K562 (cell line): ENCODE measurements at regions not wholly inside any gene's neighbourhood (a gene's known extent, or its start where the extent isn't known, plus 50 kb on each side); places are given as distances from the start of the nearest gene placed in this dataset.

Experiments
- ATAC-seq: fragments of 200-7000 bp; cut with Tn5 transposase; 3 replicates; pipeline ENCODE4 v1.9.1; 2020; ENCODE audit warnings: moderate library complexity
- BruUV-seq: library from RNA; stranded (reverse); fragments of 400-500 nt; replicated peaks from 2 replicates; lab custom pipeline; 2021; lab: Mats Ljungman, UMichigan
- CTCF ChIA-PET: fragments of 300-600 bp; formaldehyde crosslinking; extraction: SDS; loops from one replicate; lab custom pipeline; 2021; ENCODE audit warnings: low intra/inter-chr PET ratio; lab: Yijun Ruan, JAX
- POLR2A ChIA-PET: fragments of 300-600, 350-650 bp; sonication (Branson Sonifier 250); formaldehyde crosslinking; extraction: SDS; loops from one replicate; lab custom pipeline; 2021; ENCODE audit warnings: antibody characterized with exemption, inconsistent platforms; lab: Yijun Ruan, JAX
- DNase-seq, 4 experiments: peaks; one replicate each; pipeline versions ENCODE4 v3.0.0 to v3.0.0-alpha.2; 2011 to 2018; ENCODE audit warnings: low spot score in 3 of 4, mixed read lengths in 3 of 4; ENCODE audit errors: extremely low read depth in 1 of 4
- FAIRE-seq: peaks from 2 replicates; lab custom pipeline; 2011; peaks lifted over from hg19 to GRCh38; lab: Jason Lieb, UNC
- H2AFZ ChIP-seq: 2 replicates; pipeline ENCODE4 v1.6.0; 2011; ENCODE audit warnings: low read depth, low read length, control low read depth, inconsistent platforms
- H3K27ac ChIP-seq: fragments of 200-600 bp; 3 replicates; pipeline ENCODE4 v1.8.0; 2011; ENCODE audit warnings: low read depth, mild to moderate bottlenecking, control low read depth, inconsistent platforms, low read length, moderate library complexity, mixed read lengths; ENCODE audit errors: extremely low read depth
- H3K27me3 ChIP-seq, 2 experiments: fragments of 300-600 bp in 1 of 2; 2 replicates in 1 of 2; 3 replicates in 1 of 2; pipeline versions ENCODE4 v1.6.0 to v1.8.0; 2011; ENCODE audit warnings: inconsistent platforms in 2 of 2, low read length in 2 of 2, mild to moderate bottlenecking in 1 of 2, mixed read lengths in 1 of 2, moderate library complexity in 1 of 2; ENCODE audit not compliant: control insufficient read depth in 2 of 2, insufficient read depth in 2 of 2
- H3K36me3 ChIP-seq: fragments of 300-600 bp; 3 replicates; pipeline ENCODE4 v1.8.0; 2011; ENCODE audit warnings: mild to moderate bottlenecking, low read length, inconsistent platforms; ENCODE audit not compliant: control insufficient read depth, insufficient read depth
- H3K4me1 ChIP-seq, 2 experiments: fragments of 200-600 bp in 1 of 2; replicated peaks in 1 of 2; 2 replicates in 1 of 2; 3 replicates in 1 of 2; pipeline versions ENCODE4 v1.5.1 to v1.8.0; 2011; ENCODE audit warnings: inconsistent platforms in 2 of 2, low read length in 2 of 2, mild to moderate bottlenecking in 1 of 2, mixed read lengths in 1 of 2, moderate library complexity in 1 of 2; ENCODE audit not compliant: control insufficient read depth in 2 of 2, insufficient read depth in 2 of 2
- H3K4me2 ChIP-seq: 2 replicates; pipeline ENCODE4 v1.6.1; 2011; ENCODE audit warnings: low read length, control low read depth, inconsistent platforms, mixed read lengths; ENCODE audit not compliant: insufficient read depth
- H3K4me3 ChIP-seq: fragments of 200-600 bp; sonication (generic), shearing (Covaris generic); 2 replicates; pipeline ENCODE4 v1.5.1; 2016; ENCODE audit warnings: control low read depth, inconsistent platforms
- H3K79me2 ChIP-seq: fragments of 200-600 bp; 3 replicates; pipeline ENCODE4 v1.8.0; 2011; ENCODE audit warnings: low read length, inconsistent platforms; ENCODE audit not compliant: control insufficient read depth, insufficient read depth
- H3K9ac ChIP-seq, 2 experiments: 2 replicates each; pipeline versions ENCODE4 v1.6.0 to v1.6.1; 2011; ENCODE audit warnings: low read depth in 2 of 2, low read length in 2 of 2, control low read depth in 1 of 2, inconsistent platforms in 1 of 2, mild to moderate bottlenecking in 1 of 2, mixed read lengths in 1 of 2; ENCODE audit not compliant: insufficient read depth in 1 of 2
- H3K9me1 ChIP-seq: one replicate; pipeline ENCODE4 v1.6.0; 2011; ENCODE audit warnings: inconsistent platforms, mild to moderate bottlenecking, low read length, moderate library complexity; ENCODE audit not compliant: control insufficient read depth, insufficient read depth
- H3K9me3 ChIP-seq: replicated peaks from 2 replicates; pipeline ENCODE4 v1.5.1; 2011; ENCODE audit warnings: low read depth, low read length, inconsistent platforms; ENCODE audit not compliant: control insufficient read depth, insufficient read depth
- H4K20me1 ChIP-seq: replicated peaks from 2 replicates; pipeline ENCODE4 v1.6.1; 2011; ENCODE audit warnings: low read length, inconsistent platforms, mixed read lengths; ENCODE audit not compliant: control insufficient read depth, insufficient read depth
- ARID1B ChIP-seq: fragments of 450-650 bp; IDR thresholded peaks from 2 replicates; pipeline ENCODE4 v1.6.1; 2016; ENCODE audit warnings: antibody characterized with exemption, mild to moderate bottlenecking, inconsistent platforms
- BCL6 ChIP-seq: fragments of 250-450 bp; sonication (Bioruptor Pico); IDR thresholded peaks from 2 replicates; pipeline ENCODE4 v1.4.0; 2020
- CREM ChIP-seq: IDR thresholded peaks from 2 replicates; pipeline ENCODE4 v1.6.1; 2014; ENCODE audit warnings: antibody characterized with exemption, low read depth
- HES1 ChIP-seq: fragments of 450-650 bp; IDR thresholded peaks from 2 replicates; pipeline ENCODE4 v1.6.1; 2016; ENCODE audit warnings: low read depth, mild to moderate bottlenecking, moderate library complexity
- POLR2AphosphoS5 ChIP-seq: IDR thresholded peaks from 2 replicates; pipeline ENCODE4 v1.6.1; 2011; ENCODE audit warnings: mild to moderate bottlenecking, low read depth, low read length, moderate library complexity; ENCODE audit not compliant: control insufficient read depth, insufficient read depth
- RBM39 ChIP-seq: fragments of 200-400 bp; formaldehyde crosslinking; optimal IDR thresholded peaks from 2 replicates; pipeline ENCODE3; 2018; ENCODE audit warnings: low read depth, low read length
- SAFB ChIP-seq: fragments of 200-400 bp; formaldehyde crosslinking; IDR thresholded peaks from 2 replicates; pipeline ENCODE4 v1.6.1; 2017; ENCODE audit warnings: low read depth, low read length, borderline replicate concordance
- SOX6 ChIP-seq: fragments of 450-650 bp; IDR thresholded peaks from 2 replicates; pipeline ENCODE4 v1.6.1; 2014; ENCODE audit warnings: mild to moderate bottlenecking
- SRSF3 ChIP-seq: fragments of 200-400 bp; formaldehyde crosslinking; IDR thresholded peaks from 2 replicates; pipeline ENCODE4 v1.6.1; 2016; ENCODE audit warnings: mild to moderate bottlenecking, low read length, moderate library complexity; ENCODE audit not compliant: insufficient read depth
- ZBTB8A ChIP-seq: fragments of 450-650 bp; IDR thresholded peaks from 2 replicates; pipeline ENCODE4 v1.6.1; 2018; ENCODE audit warnings: mild to moderate bottlenecking, moderate library complexity; ENCODE audit not compliant: partially characterized antibody
- ZFP91 ChIP-seq: sonication (generic); formaldehyde crosslinking; IDR thresholded peaks from 2 replicates; pipeline ENCODE4 v1.8.0; 2022; ENCODE audit warnings: mild to moderate bottlenecking, missing genetic modification reagents
- ZKSCAN3 ChIP-seq: fragments of 250-450 bp; sonication (Bioruptor Pico); IDR thresholded peaks from 2 replicates; pipeline ENCODE4 v1.4.0; 2020
- ZNF23 ChIP-seq: fragments of 250-450 bp; sonication (Bioruptor Pico); IDR thresholded peaks from 2 replicates; pipeline ENCODE4 v1.4.0; 2020; ENCODE audit warnings: mild to moderate bottlenecking
- ZNF511 ChIP-seq: sonication (generic); formaldehyde crosslinking; IDR thresholded peaks from 2 replicates; pipeline ENCODE4 v1.8.0; 2022; ENCODE audit warnings: mild to moderate bottlenecking, missing genetic modification reagents
- ZNF79 ChIP-seq: fragments of 250-450 bp; sonication (Bioruptor Pico); IDR thresholded peaks from 2 replicates; pipeline ENCODE4 v1.4.0; 2020; ENCODE audit warnings: low read depth, mild to moderate bottlenecking, moderate library complexity
- ZSCAN29 ChIP-seq: fragments of 450-650 bp; IDR thresholded peaks from 2 replicates; pipeline ENCODE4 v1.6.1; 2017
- WGBS: fragments of 100-300 bp; shearing (Covaris generic); methylation state at CpG from one replicate; pipeline ENCODE4 v1.1.6; 2016; ENCODE audit warnings: low coverage, mixed read lengths; ENCODE audit not compliant: insufficient coverage; ENCODE audit errors: missing lambda C conversion rate; 5-methylcytosine and 5-hydroxymethylcytosine counted together
- in situ Hi-C: fragments of 300-500 bp; cut with MboI; formaldehyde crosslinking; loops from 4 replicates; pipeline ENCODE4 v1.15.0; 2018; ENCODE audit warnings: inconsistent platforms, mixed read lengths
- intact Hi-C: fragments of 100-400 bp; cut with micrococcal nuclease; formaldehyde crosslinking; loops from 2 replicates; pipeline ENCODE4 v1.14.2; 2022

GRCh38 chr3:7841451-7841850 is 660.2 kb upstream of the LMCD1 start:
- POLR2A ChIA-PET, result interaction anchor here (0.7 kb wide), 1 partner anchor 9 kb away, joined by 3 read pairs; no protein-coding TSS in a partner anchor
- FAIRE-seq (no peak), DNase-seq (no peak), ATAC-seq (no peak)
- Histone ChIP-seq H3K27ac (no peak overlapping the region), H3K36me3 (no peaks in the 10 kb centered on the region), H3K9me3 (no peaks in the 10 kb centered on the region; the same call in 1 of the 2 replicates), H3K79me2 (no peaks in the 10 kb centered on the region), H3K27me3 (no peaks in the 10 kb centered on the region), H4K20me1 (no peaks in the 10 kb centered on the region), H3K4me3 (no peak overlapping the region), H3K9me1 (no peaks in the 10 kb centered on the region), H2AFZ (no peak overlapping the region), H3K4me2 (no peak overlapping the region), H3K9ac (no peak overlapping the region), H3K4me1 (no peaks in the 10 kb centered on the region)
- in situ Hi-C loops, result no loop called here
- intact Hi-C loops, result no loop called here
- 0% methylated on average over 1 of the region's 1 CpG for WGBS
- TF ChIP-seq BCL6 (CRISPR knock-in tag), result no peak
- TF ChIP-seq ZKSCAN3 (CRISPR knock-in tag), result no peak
- no peak for TF ChIP-seq ZFP91 (CRISPR knock-in tag)
- TF ChIP-seq ZSCAN29, result no peak
- no peak for TF ChIP-seq CREM
- TF ChIP-seq SRSF3, result no peak
- BruUV-seq, result no TSS peak
- CTCF ChIA-PET, result no interaction called here

DNA sequence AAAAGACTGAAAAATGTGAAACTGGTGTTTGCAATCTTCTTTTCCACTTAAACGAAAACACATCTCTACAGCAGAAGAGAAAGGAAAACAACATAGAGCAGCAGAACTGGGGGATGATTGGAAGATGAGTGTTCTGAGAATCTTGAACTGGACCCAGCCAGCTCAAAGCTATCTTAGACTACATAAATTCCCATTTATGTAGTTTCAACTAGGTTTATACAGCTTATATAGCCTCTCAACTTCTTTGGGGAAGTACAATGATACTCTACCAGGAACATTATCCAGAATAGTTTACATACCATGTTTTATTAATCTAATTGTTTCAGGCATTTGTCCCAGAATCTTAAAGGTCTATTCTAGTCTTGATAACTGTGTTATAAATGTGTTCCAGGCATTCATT is 658.2 kb upstream of the LMCD1 start:
- Histone ChIP-seq H3K9me1 (no peaks in the 10 kb centered on the region), H4K20me1 (no peaks in the 10 kb centered on the region), H3K9me3 (no peaks in the 10 kb centered on the region; the same call in 1 of the 2 replicates), H3K27me3 (no peaks in the 10 kb centered on the region), H3K36me3 (no peaks in the 10 kb centered on the region), H3K9ac (no peak overlapping the region), H3K27ac (no peak overlapping the region), H3K79me2 (no peaks in the 10 kb centered on the region), H3K4me3 (no peak overlapping the region), H3K4me2 (no peak overlapping the region), H2AFZ (no peak overlapping the region), H3K4me1 (no peaks in the 10 kb centered on the region)
- no peak for DNase-seq
- ChIA-PET POLR2A (no interaction called here), CTCF (no interaction called here)
- BruUV-seq, result no TSS peak
- in situ Hi-C loops (no loop called here), intact Hi-C loops (no loop called here)
- WGBS, result 0% methylated on average over 1 of the region's 1 CpG
- no peak for FAIRE-seq
- ATAC-seq, result no peak
- TF ChIP-seq POLR2AphosphoS5 (no peak), SOX6 (no peak), ZNF511 (CRISPR knock-in tag) (no peak), HES1 (no peak), ZNF23 (CRISPR knock-in tag) (no peak), ZNF79 (CRISPR knock-in tag) (no peak), SAFB (no peak), ZBTB8A (no peak), RBM39 (no peak), ARID1B (no peak)
